ENCODE measurements at regions not wholly inside any gene's neighbourhood (a gene's known extent, or its start where the extent isn't known, plus 50 kb on each side); places are given as distances from the start of the nearest gene placed in this dataset.

DNA sequence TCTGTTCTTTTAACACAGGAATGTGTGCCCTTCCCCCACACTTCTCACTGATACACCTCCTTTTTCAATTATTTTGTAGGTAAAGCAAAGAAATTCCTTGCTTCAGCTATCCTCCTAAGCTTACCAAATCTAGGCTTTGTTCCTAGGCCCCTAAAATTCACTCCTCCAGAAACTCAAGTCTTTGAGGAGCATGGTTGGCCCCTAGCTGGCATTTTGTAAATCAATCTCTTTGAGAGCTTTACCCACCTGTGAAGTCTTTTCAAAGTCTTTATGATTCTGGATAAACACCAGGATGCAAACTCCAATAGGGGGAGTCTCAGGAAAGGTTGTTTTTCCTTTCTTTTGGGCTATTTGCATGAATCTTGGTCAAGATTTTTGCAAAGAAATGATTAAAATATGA, 82.9 kb upstream of the ZNF644 start (continued):
- TF ChIP-seq ETV6 (conservative IDR thresholded peaks at IDR 0.05 in 1 of 2, IDR thresholded peaks at IDR 0.05 in 1 of 2; ENCODE audit: borderline replicate concordance in 1 of 2, low read depth in 1 of 2) (no peak), EED (IDR thresholded peaks at IDR 0.05; ENCODE audit: low read depth) (no peak), NFYB (IDR thresholded peaks at IDR 0.05; ENCODE audit: insufficient read depth, low read depth, low read length) (no peak), SP1 (IDR thresholded peaks at IDR 0.05; ENCODE audit: low read depth, low read length) (no peak), TCF12 (IDR thresholded peaks at IDR 0.05; ENCODE audit: low read depth, low read length) (no peak), CBX5 (IDR thresholded peaks at IDR 0.05; ENCODE audit: low read depth) (no peak)
- TF ChIP-seq, protein P1, sequence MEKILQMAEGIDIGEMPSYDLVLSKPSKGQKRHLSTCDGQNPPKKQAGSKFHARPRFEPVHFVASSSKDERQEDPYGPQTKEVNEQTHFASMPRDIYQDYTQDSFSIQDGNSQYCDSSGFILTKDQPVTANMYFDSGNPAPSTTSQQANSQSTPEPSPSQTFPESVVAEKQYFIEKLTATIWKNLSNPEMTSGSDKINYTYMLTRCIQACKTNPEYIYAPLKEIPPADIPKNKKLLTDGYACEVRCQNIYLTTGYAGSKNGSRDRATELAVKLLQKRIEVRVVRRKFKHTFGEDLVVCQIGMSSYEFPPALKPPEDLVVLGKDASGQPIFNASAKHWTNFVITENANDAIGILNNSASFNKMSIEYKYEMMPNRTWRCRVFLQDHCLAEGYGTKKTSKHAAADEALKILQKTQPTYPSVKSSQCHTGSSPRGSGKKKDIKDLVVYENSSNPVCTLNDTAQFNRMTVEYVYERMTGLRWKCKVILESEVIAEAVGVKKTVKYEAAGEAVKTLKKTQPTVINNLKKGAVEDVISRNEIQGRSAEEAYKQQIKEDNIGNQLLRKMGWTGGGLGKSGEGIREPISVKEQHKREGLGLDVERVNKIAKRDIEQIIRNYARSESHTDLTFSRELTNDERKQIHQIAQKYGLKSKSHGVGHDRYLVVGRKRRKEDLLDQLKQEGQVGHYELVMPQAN (conservative IDR thresholded peaks at IDR 0.05) = no peak
- TF ChIP-seq, protein P2, sequence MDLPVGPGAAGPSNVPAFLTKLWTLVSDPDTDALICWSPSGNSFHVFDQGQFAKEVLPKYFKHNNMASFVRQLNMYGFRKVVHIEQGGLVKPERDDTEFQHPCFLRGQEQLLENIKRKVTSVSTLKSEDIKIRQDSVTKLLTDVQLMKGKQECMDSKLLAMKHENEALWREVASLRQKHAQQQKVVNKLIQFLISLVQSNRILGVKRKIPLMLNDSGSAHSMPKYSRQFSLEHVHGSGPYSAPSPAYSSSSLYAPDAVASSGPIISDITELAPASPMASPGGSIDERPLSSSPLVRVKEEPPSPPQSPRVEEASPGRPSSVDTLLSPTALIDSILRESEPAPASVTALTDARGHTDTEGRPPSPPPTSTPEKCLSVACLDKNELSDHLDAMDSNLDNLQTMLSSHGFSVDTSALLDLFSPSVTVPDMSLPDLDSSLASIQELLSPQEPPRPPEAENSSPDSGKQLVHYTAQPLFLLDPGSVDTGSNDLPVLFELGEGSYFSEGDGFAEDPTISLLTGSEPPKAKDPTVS (IDR thresholded peaks at IDR 0.05; ENCODE audit: low read depth, low read length) = no peak

DNA sequence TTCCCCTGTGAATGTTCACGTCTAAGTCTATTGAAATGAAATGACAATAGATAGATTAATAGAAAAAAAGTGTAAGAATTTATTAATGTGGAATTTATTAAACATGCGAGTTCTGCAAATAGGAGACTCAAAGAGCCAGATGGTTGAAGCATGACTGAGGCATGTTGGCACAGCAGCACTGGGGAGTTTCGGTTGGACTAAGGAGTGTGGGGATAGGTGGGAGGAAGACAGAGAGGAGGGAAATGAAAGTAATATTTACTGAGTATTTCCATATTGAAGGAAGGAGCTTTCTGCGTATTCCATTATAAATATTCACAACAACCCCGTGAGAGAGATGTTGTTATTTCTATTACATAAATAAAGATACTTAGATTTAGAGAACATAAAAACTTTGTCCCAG, 79.5 kb upstream of the ZNF644 start:
- 95% methylated on average over 5 of the region's 5 CpGs for WGBS (ENCODE audit: insufficient coverage, insufficient replicate concordance, low lambda C conversion rate, missing lambda C conversion rate)
- ChIA-PET POLR2A (no interaction called here), CTCF (no interaction called here), RAD21 (ENCODE audit: unreplicated experiment) (no interaction called here), SMC1A (ENCODE audit: uncharacterized antibody, unreplicated experiment) (interaction anchor here (1.2 kb wide), 1 partner anchor 64 kb away, joined by 3 read pairs; no protein-coding TSS in a partner anchor)
- H3K4me1 ChIP-seq (ENCODE audit: control insufficient read depth, insufficient read depth, low read length) = no peaks in the 10 kb centered on the region
- no peak overlapping the region for H3K4me2 ChIP-seq (ENCODE audit: control insufficient read depth, insufficient read depth)
- no peaks in the 10 kb centered on the region for H3K9me3 ChIP-seq (replicated peaks; ENCODE audit: control insufficient read depth, insufficient read depth, low read length)
- in situ Hi-C loops (cut with MboI) = no loop called here
- no peak overlapping the region for H3K27ac ChIP-seq (ENCODE audit: control insufficient read depth, insufficient read depth)
- no peak overlapping the region for H2AFZ ChIP-seq (ENCODE audit: control insufficient read depth, low read depth, low read length)
- no peak overlapping the region for H3K9ac ChIP-seq (ENCODE audit: control insufficient read depth, insufficient read depth, low read length)
- H3K36me3 ChIP-seq (ENCODE audit: control insufficient read depth in 2 of 2, insufficient read depth in 2 of 2, low read length in 1 of 2) = no peaks in the 10 kb centered on the region
- no peak overlapping the region for H3K4me3 ChIP-seq
- DNase-seq (ENCODE audit: low read depth, low spot score) (no peak), ATAC-seq (no peak), FAIRE-seq (no peak)
- no peaks in the 10 kb centered on the region for H4K20me1 ChIP-seq (ENCODE audit: control insufficient read depth, insufficient read depth)
- H3K79me2 ChIP-seq (ENCODE audit: control insufficient read depth, insufficient read depth, low read length) = no peaks in the 10 kb centered on the region
- H3K27me3 ChIP-seq (replicated peaks in 1 of 2; ENCODE audit: control insufficient read depth in 2 of 2, insufficient read depth in 2 of 2, low read length in 1 of 2) = no peaks in the 10 kb centered on the region; a peak in 1 of 4 replicates
- intact Hi-C loops (cut with micrococcal nuclease; ENCODE audit: unreplicated experiment) = no loop called here
- BruUV-seq (replicated peaks) = no TSS peak
- TF ChIP-seq, protein P3, sequence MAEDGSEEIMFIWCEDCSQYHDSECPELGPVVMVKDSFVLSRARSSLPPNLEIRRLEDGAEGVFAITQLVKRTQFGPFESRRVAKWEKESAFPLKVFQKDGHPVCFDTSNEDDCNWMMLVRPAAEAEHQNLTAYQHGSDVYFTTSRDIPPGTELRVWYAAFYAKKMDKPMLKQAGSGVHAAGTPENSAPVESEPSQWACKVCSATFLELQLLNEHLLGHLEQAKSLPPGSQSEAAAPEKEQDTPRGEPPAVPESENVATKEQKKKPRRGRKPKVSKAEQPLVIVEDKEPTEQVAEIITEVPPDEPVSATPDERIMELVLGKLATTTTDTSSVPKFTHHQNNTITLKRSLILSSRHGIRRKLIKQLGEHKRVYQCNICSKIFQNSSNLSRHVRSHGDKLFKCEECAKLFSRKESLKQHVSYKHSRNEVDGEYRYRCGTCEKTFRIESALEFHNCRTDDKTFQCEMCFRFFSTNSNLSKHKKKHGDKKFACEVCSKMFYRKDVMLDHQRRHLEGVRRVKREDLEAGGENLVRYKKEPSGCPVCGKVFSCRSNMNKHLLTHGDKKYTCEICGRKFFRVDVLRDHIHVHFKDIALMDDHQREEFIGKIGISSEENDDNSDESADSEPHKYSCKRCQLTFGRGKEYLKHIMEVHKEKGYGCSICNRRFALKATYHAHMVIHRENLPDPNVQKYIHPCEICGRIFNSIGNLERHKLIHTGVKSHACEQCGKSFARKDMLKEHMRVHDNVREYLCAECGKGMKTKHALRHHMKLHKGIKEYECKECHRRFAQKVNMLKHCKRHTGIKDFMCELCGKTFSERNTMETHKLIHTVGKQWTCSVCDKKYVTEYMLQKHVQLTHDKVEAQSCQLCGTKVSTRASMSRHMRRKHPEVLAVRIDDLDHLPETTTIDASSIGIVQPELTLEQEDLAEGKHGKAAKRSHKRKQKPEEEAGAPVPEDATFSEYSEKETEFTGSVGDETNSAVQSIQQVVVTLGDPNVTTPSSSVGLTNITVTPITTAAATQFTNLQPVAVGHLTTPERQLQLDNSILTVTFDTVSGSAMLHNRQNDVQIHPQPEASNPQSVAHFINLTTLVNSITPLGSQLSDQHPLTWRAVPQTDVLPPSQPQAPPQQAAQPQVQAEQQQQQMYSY (CRISPR knock-in tag; IDR thresholded peaks at IDR 0.05) = no peak
